HS-5 (cell line): ENCODE measurements at regions not wholly inside any gene's neighbourhood (a gene's known extent, or its start where the extent isn't known, plus 50 kb on each side); places are given as distances from the start of the nearest gene placed in this dataset.
"Not testable (repeated sequence)": the region's sequence is repeated elsewhere in the genome, so short reads cannot be mapped to it uniquely, and the experiment has no call there.

Experiments
- DNase-seq: peaks from one replicate; pipeline ENCODE4 v3.0.0-alpha.2; 2012; ENCODE audit warnings: low read depth

- DNase-seq = no peak
Measured at GRCh38 chr2:47964277-47964676, 58.0 kb upstream of the FBXO11 start.

- DNase-seq = no peak
Measured at GRCh38 chr2:47964722-47965434, 58.6 kb upstream of the FBXO11 start.

- not testable (repeated sequence) for DNase-seq
Measured at GRCh38 chr2:47976728-47977127, 70.4 kb upstream of the FBXO11 start.

- no peak for DNase-seq
Measured at GRCh38 chr2:47984041-47984440, 77.7 kb upstream of the FBXO11 start.

- no peak for DNase-seq
Measured at GRCh38 chr2:47990503-47990902, 84.2 kb upstream of the FBXO11 start.

GRCh38 chr2:47992671-47993070 lies 86.4 kb upstream of the FBXO11 start:
- no peak for DNase-seq

- no peak for DNase-seq
Measured at GRCh38 chr2:47996808-47997207, 90.5 kb upstream of the FBXO11 start.

- DNase-seq = no peak
Measured at GRCh38 chr2:47999512-47999911, 93.2 kb upstream of the FBXO11 start.

- no peak for DNase-seq
Measured at GRCh38 chr2:48001498-48001897, 95.2 kb upstream of the FBXO11 start.

- no peak for DNase-seq
Measured at GRCh38 chr2:48006094-48006493, 99.8 kb upstream of the FBXO11 start.

GRCh38 chr2:48007699-48008268 lies 101.5 kb upstream of the FBXO11 start:
- no peak for DNase-seq

- no peak for DNase-seq
Measured at GRCh38 chr2:48009256-48009655, 103.0 kb upstream of the FBXO11 start.

- DNase-seq = no peak
Measured at GRCh38 chr2:48015421-48015820, 109.1 kb upstream of the FBXO11 start.

- DNase-seq = no peak
Measured at GRCh38 chr2:48016225-48017019, 110.1 kb upstream of the FBXO11 start.

- DNase-seq = no peak
Measured at GRCh38 chr2:48017136-48017535, 110.8 kb upstream of the FBXO11 start.

- DNase-seq = no peak
Measured at GRCh38 chr2:48018480-48018879, 112.2 kb upstream of the FBXO11 start.

- DNase-seq = no peak
Measured at GRCh38 chr2:48026865-48027264, 120.6 kb upstream of the FBXO11 start.

- no peak for DNase-seq
Measured at GRCh38 chr2:48032765-48033164, 126.5 kb upstream of the FBXO11 start.

GRCh38 chr2:48034295-48034694 lies 128.0 kb upstream of the FBXO11 start:
- DNase-seq = no peak

GRCh38 chr2:48036312-48036711 lies 130.0 kb upstream of the FBXO11 start:
- DNase-seq = no peak

- DNase-seq = no peak
Measured at GRCh38 chr2:48039209-48039990, 133.1 kb upstream of the FBXO11 start.

- no peak for DNase-seq
Measured at GRCh38 chr2:48043131-48043700, 136.9 kb upstream of the FBXO11 start.
